Astrocyte of the cerebellum (primary cell): ENCODE measurements at regions not wholly inside any gene's neighbourhood (a gene's known extent, or its start where the extent isn't known, plus 50 kb on each side); places are given as distances from the start of the nearest gene placed in this dataset.

ENCODE experiments used
- DNase-seq: peaks from one replicate; pipeline ENCODE4 v3.0.0-alpha.2; 2011; ENCODE audit warnings: low read depth
- H3K4me3 ChIP-seq: 2 replicates; pipeline ENCODE4 v1.5.1; 2011; ENCODE audit warnings: mild to moderate bottlenecking, low read depth, low read length, moderate library complexity
- CTCF ChIP-seq: IDR thresholded peaks from 2 replicates; pipeline ENCODE4 v1.5.1; 2012; ENCODE audit warnings: low read length, low read depth, moderate library complexity, mild to moderate bottlenecking; ENCODE audit errors: missing control alignments
- in situ Hi-C: cut with HindIII; loops from 2 replicates; pipeline ENCODE4 v1.10.0; 2017; ENCODE audit warnings: low sequenced_read_pairs

GRCh38 chr11:38582151-38582550 lies 1984.1 kb upstream of the RAG2 start:
- in situ Hi-C loops, result loop anchor here (5.0 kb wide), 1 partner anchor 105 kb away; no protein-coding TSS in a partner anchor
- peak; percentile 9 for DNase-seq
- TF ChIP-seq CTCF, result no peak
- no peak overlapping the region for H3K4me3 ChIP-seq

GRCh38 chr11:38577769-38578168 lies 1979.7 kb upstream of the RAG2 start:
- DNase-seq, result no peak
- in situ Hi-C loops, result no loop called here
- TF ChIP-seq CTCF, result no peak
- H3K4me3 ChIP-seq, result no peak overlapping the region

GRCh38 chr11:38562562-38562961 lies 1964.5 kb upstream of the RAG2 start:
- TF ChIP-seq CTCF, result no peak
- in situ Hi-C loops, result no loop called here
- no peak for DNase-seq
- H3K4me3 ChIP-seq, result no peak overlapping the region

GRCh38 chr11:38553148-38553547 lies 1955.1 kb upstream of the RAG2 start:
- in situ Hi-C loops, result no loop called here
- DNase-seq, result peak; percentile 23

GRCh38 chr11:38547462-38547861 lies 1949.4 kb upstream of the RAG2 start:
- TF ChIP-seq CTCF, result no peak
- no peak for DNase-seq
- no peak overlapping the region for H3K4me3 ChIP-seq
- in situ Hi-C loops, result no loop called here

More at GRCh38 chr11:38553148-38553547, 1955.1 kb upstream of the RAG2 start:
- no peak overlapping the region for H3K4me3 ChIP-seq
- TF ChIP-seq CTCF, result no peak

GRCh38 chr11:38543986-38544385 lies 1946.0 kb upstream of the RAG2 start:
- in situ Hi-C loops, result no loop called here
- no peak for TF ChIP-seq CTCF
- no peak for DNase-seq
- no peak overlapping the region for H3K4me3 ChIP-seq

- H3K4me3 ChIP-seq, result no peak overlapping the region
- DNase-seq, result peak; percentile 54
- no peak for TF ChIP-seq CTCF
- in situ Hi-C loops, result no loop called here
These were observed 1945.3 kb upstream of the RAG2 start for GRCh38 chr11:38543311-38543710.
